ENCODE measurements at regions not wholly inside any gene's neighbourhood (a gene's known extent, or its start where the extent isn't known, plus 50 kb on each side); places are given as distances from the start of the nearest gene placed in this dataset.

GRCh38 chr10:117071286-117072050 lies 66.5 kb upstream of the SHTN1 start:
- TF ChIP-seq ZFP30 (CRISPR knock-in tag; IDR thresholded peaks at IDR 0.05) (no peak), ESRRG (CRISPR knock-in tag; IDR thresholded peaks at IDR 0.05) (no peak), CREB5 (CRISPR knock-in tag; IDR thresholded peaks at IDR 0.05; ENCODE audit: low read depth) (no peak), ISL1 (CRISPR knock-in tag; IDR thresholded peaks at IDR 0.05) (no peak)

Measured in SK-N-SH treated with all-trans-retinoic acid at 6 μM for 48 hours (cell line).